Neural progenitor cell (in vitro differentiated cells): ENCODE measurements at regions not wholly inside any gene's neighbourhood (a gene's known extent, or its start where the extent isn't known, plus 50 kb on each side); places are given as distances from the start of the nearest gene placed in this dataset.

Source experiments
- CTCF ChIP-seq: fragments of 200-600 bp; sonication (generic); IDR thresholded peaks from 2 replicates; pipeline ENCODE4 v1.5.1; 2017; ENCODE audit warnings: antibody characterized with exemption, mild to moderate bottlenecking
- EZH2 ChIP-seq: fragments of 200-600 bp; sonication (generic); IDR thresholded peaks from 2 replicates; pipeline ENCODE4 v1.6.1; 2017; ENCODE audit warnings: antibody characterized with exemption, mild to moderate bottlenecking, moderate library complexity
- EZH2phosphoT487 ChIP-seq: fragments of 200-600 bp; sonication (generic); IDR thresholded peaks from 2 replicates; pipeline ENCODE4 v1.6.1; 2017; ENCODE audit warnings: antibody characterized with exemption

- no peak for TF ChIP-seq CTCF
- no peak for TF ChIP-seq EZH2
- no peak for TF ChIP-seq EZH2phosphoT487
Measured at GRCh38 chr22:49238181-49239141, 589.2 kb downstream of the BRD1 start.
